ENCODE measurements at regions not wholly inside any gene's neighbourhood (a gene's known extent, or its start where the extent isn't known, plus 50 kb on each side); places are given as distances from the start of the nearest gene placed in this dataset.

DNA sequence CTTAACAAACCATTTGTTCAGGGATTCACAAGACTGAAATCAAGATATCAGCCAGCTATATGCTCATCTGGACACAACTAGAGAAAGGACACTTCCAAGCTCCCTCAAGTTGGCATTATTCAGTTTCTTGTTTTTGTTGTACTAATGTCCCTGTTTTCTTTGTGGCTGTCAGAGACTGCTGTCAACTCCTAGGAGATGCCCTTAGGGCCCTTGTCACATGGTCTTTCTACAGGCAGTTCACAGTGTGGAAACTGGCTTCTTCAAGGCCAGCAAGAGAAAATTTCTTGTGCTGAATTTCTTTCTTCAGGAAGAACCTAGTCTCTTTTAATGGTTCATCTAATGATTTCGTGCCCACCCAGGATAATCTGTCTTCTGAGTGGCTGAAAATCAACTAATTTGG lies 677.2 kb upstream of the MAN1A1 start:
- no peak for TF ChIP-seq POLR2A (IDR thresholded peaks at IDR 0.05)
- TF ChIP-seq, protein P1, sequence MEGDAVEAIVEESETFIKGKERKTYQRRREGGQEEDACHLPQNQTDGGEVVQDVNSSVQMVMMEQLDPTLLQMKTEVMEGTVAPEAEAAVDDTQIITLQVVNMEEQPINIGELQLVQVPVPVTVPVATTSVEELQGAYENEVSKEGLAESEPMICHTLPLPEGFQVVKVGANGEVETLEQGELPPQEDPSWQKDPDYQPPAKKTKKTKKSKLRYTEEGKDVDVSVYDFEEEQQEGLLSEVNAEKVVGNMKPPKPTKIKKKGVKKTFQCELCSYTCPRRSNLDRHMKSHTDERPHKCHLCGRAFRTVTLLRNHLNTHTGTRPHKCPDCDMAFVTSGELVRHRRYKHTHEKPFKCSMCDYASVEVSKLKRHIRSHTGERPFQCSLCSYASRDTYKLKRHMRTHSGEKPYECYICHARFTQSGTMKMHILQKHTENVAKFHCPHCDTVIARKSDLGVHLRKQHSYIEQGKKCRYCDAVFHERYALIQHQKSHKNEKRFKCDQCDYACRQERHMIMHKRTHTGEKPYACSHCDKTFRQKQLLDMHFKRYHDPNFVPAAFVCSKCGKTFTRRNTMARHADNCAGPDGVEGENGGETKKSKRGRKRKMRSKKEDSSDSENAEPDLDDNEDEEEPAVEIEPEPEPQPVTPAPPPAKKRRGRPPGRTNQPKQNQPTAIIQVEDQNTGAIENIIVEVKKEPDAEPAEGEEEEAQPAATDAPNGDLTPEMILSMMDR (IDR thresholded peaks at IDR 0.05) = no peak

Measured in uterus (tissue), 2 donors.